ENCODE measurements at regions not wholly inside any gene's neighbourhood (a gene's known extent, or its start where the extent isn't known, plus 50 kb on each side); places are given as distances from the start of the nearest gene placed in this dataset.
"Not testable (repeated sequence)": the region's sequence is repeated elsewhere in the genome, so short reads cannot be mapped to it uniquely, and the experiment has no call there.

- DNase-seq: no peak
Measured at GRCh38 chr12:131230340-131231031, 276.8 kb downstream of the ADGRD1 start.

GRCh38 chr12:131231032-131231980, 277.6 kb downstream of the ADGRD1 start:
- no peak for DNase-seq

- DNase-seq: no peak
Measured at GRCh38 chr12:131232036-131232435, 278.3 kb downstream of the ADGRD1 start.

GRCh38 chr12:131232872-131233271, 279.2 kb downstream of the ADGRD1 start:
- not testable (repeated sequence) for DNase-seq

GRCh38 chr12:131233850-131234789, 280.4 kb downstream of the ADGRD1 start:
- not testable (repeated sequence) for DNase-seq

- DNase-seq: not testable (repeated sequence)
Measured at GRCh38 chr12:131234841-131235271, 281.1 kb downstream of the ADGRD1 start.

GRCh38 chr12:131235871-131236271, 282.2 kb downstream of the ADGRD1 start:
- DNase-seq: no peak

GRCh38 chr12:131239384-131240094, 285.8 kb downstream of the ADGRD1 start:
- DNase-seq: no peak

GRCh38 chr12:131241517-131241916, 287.8 kb downstream of the ADGRD1 start:
- no peak for DNase-seq

GRCh38 chr12:131242741-131243496, 289.2 kb downstream of the ADGRD1 start:
- no peak for DNase-seq

- DNase-seq: not testable (repeated sequence)
Measured at GRCh38 chr12:131244157-131244688, 290.5 kb downstream of the ADGRD1 start.

GRCh38 chr12:131245161-131245560, 291.5 kb downstream of the ADGRD1 start:
- DNase-seq: not testable (repeated sequence)

GRCh38 chr12:131245564-131246355, 292.1 kb downstream of the ADGRD1 start:
- no peak for DNase-seq

GRCh38 chr12:131247026-131247725, 293.5 kb downstream of the ADGRD1 start:
- not testable (repeated sequence) for DNase-seq

GRCh38 chr12:131247875-131248274, 294.2 kb downstream of the ADGRD1 start:
- not testable (repeated sequence) for DNase-seq

- no peak for DNase-seq
Measured at GRCh38 chr12:131249246-131250027, 295.7 kb downstream of the ADGRD1 start.

- no peak for DNase-seq
Measured at GRCh38 chr12:131250028-131250950, 296.6 kb downstream of the ADGRD1 start.
